Vagina (tissue), 2 donors: ENCODE measurements at regions not wholly inside any gene's neighbourhood (a gene's known extent, or its start where the extent isn't known, plus 50 kb on each side); places are given as distances from the start of the nearest gene placed in this dataset.

Experiments used
- CTCF ChIP-seq, 3 experiments: fragments of 450-650 bp in 2 of 3; fragments of 200-600 bp in 1 of 3; sonication (generic) in 1 of 3; IDR thresholded peaks; one replicate each; pipeline ENCODE4 v1.5.1; 2017 to 2019; ENCODE audit warnings: antibody characterized with exemption in 3 of 3, mild to moderate bottlenecking in 2 of 3, moderate library complexity in 2 of 3
- POLR2A ChIP-seq, 2 donors: fragments of 450-650 bp; IDR thresholded peaks; one replicate each; pipeline ENCODE4 v1.6.1; 2017; ENCODE audit warnings: antibody characterized with exemption in 2 of 2, mild to moderate bottlenecking in 2 of 2, moderate library complexity in 2 of 2
- POLR2AphosphoS5 ChIP-seq, 2 donors: sonication (generic); formaldehyde crosslinking; IDR thresholded peaks; one replicate each; pipeline ENCODE4 v1.9.0; 2017; ENCODE audit warnings: antibody characterized with exemption in 2 of 2, mild to moderate bottlenecking in 2 of 2, low read depth in 1 of 2; ENCODE audit not compliant: insufficient read depth in 1 of 2

- no peak for TF ChIP-seq CTCF (IDR thresholded peaks at IDR 0.05)
- TF ChIP-seq POLR2A (IDR thresholded peaks at IDR 0.05) = no peak
- no peak for TF ChIP-seq POLR2AphosphoS5 (IDR thresholded peaks at IDR 0.05; ENCODE audit: insufficient read depth in 1 of 2, low read depth in 1 of 2)
These were observed 489.8 kb upstream of the LARGE1 start for GRCh38 chr22:34410111-34410510.
